HG02870 (cell line): ENCODE measurements at regions not wholly inside any gene's neighbourhood (a gene's known extent, or its start where the extent isn't known, plus 50 kb on each side); places are given as distances from the start of the nearest gene placed in this dataset.

Experiments
- ATAC-seq: cut with Tn5 transposase; IDR thresholded peaks from one replicate; pipeline ENCODE4 v1.9.1; 2021; ENCODE audit warnings: mild to moderate bottlenecking, moderate library complexity; ENCODE audit not compliant: unreplicated experiment

DNA sequence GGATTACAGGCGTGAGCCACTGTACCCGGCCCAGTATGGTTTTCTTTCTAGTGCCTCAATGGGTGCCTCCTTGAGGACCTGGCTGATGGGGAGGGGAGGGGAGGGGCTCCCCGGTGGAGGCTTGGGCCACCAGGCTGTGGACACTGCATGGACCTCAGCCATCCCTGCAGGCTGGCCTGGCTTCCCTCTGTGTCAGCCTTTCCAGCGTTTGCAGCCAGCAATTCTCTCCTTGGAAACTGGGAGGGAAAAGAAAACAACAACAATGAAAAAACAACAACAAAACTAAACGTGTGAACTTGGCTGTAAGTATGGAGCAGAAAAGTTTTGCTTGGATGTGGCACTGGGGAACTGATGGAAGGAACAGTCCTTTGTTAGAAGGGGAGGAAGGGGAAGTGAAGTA is 159.3 kb downstream of the GLI2 start:
- ATAC-seq: no peak

DNA sequence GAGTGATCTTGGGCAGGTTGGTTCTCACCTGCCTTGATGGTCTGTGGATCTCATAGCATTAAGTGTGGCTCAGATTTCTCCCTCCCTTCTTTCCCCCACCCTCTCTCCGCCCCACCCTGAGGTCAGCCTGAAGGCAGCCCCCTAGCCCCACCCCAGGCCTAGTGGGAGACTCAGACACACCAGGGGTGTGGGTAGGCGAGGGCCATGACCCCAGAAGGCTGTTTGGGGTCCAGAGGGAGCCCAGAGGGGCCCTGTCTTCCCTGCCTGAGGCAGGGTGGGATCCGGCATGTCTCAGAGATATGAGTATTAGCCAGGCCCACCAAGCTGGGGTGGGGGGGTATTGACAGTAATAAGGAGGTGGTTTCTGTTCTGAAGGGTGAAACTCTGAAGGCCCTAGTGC is 160.5 kb downstream of the GLI2 start:
- no peak for ATAC-seq

DNA sequence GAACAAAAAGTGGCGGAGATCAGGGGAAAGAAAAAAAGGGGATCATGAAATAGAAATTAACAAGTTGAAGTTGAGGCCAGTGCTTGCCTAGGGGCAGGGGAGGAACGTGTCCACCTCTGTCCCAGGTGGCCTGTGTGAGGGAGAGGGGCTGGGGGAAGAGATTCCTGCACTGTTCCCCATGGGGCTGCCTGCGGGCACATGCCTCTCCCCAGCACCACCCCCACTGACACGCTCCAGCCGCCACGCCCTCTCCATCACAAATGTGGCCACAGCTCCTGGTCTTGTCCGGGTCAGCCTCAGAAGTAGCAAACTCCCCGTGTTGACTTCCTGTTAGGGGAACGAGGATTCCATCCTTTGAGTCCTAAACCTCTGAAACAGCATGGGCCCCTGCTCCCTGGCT is 161.2 kb downstream of the GLI2 start:
- ATAC-seq: no peak

DNA sequence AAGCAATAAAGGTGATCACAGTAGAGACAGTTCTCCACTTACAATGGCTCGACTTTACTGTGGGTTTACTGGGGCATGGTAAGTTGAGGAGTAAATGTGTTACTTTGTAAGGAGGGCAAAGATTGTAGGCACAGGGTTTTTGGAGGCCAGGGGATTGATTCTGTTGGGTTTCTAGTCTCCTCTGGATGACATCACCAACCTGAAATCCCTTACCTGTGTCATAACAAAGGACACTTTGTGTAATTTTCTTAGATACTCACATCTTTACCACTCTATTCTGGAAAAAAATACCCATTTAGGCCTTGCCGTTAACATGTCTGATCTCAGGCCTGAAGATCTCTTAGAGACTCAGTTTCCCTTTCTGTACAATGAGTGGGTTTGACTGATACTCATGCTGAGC is 161.7 kb downstream of the GLI2 start:
- no peak for ATAC-seq

DNA sequence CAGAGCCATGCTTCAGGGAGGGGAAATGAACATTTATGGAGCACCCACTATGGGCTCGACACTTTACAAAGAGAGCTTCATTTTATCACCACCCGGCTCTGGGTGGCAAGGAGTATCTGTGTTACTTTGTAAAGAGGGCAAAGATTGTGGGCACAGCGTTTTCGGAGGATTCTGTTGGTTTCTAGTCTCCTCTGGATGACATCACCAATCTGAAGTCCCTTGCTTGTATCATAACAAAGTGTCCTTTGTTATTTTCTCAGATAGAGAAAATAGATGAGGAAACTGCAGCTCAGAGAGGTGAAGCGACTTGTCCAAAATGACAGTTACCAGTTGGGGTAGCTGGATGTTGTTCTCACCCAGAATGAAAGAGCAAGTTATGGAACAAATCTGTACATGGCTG is 162.8 kb downstream of the GLI2 start:
- ATAC-seq: no peak

DNA sequence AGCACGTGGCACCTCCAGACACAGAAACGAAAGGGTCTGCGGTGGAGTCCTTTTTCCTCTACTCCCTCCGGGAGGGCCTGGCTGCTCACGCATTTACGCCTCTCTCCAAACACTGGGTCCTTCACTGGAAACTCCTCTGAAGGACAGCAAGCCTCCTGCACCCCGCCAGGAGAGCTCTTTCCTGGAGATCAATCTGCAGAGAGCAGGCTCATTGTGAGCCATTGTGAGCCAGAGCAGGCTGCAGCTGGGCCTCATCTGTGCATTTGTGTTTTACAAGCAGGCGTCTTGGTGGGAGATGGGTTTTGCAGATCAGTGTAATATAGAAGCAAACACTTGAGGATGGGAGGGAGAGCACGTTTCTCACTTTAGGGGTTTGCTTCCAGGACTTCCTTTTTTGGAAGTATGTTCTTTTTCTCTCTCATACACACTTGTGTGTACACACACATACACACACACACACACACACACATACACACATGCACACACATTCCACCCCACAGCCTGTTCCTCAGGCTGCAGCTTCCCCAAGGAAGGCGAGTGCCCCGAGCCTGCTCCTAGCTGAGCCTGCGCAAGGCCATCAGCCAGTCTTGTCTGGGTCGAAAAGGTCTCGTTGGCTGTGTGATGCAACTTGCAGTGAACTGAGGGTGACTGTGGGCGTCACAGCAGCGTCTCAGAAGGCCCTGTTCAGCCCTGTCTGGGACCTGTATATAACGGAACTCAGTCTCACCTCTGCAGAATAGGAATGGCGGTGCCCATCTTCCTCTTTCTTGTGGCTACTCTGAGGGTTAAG is 163.5 kb downstream of the GLI2 start:
- ATAC-seq: no peak

DNA sequence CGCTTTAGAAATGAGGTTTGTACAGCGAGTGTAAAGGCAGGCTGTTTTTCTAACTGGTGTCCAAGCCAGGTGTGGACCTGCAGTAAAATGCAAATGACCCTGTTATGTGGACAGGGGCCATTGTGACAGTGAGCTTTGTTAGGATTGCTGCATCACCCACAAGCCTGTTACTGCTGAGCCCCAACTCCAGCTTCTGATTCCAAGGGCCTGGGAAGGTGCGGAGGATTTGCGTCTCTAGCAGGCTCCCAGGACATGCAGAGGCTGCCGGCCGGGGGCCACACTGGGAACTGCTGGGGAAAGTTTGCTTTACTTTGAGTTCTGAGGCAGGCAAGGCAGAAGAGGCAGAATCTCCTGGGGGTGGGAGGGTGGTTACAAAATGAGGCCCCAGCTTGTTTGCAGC is 164.1 kb downstream of the GLI2 start:
- no peak for ATAC-seq

DNA sequence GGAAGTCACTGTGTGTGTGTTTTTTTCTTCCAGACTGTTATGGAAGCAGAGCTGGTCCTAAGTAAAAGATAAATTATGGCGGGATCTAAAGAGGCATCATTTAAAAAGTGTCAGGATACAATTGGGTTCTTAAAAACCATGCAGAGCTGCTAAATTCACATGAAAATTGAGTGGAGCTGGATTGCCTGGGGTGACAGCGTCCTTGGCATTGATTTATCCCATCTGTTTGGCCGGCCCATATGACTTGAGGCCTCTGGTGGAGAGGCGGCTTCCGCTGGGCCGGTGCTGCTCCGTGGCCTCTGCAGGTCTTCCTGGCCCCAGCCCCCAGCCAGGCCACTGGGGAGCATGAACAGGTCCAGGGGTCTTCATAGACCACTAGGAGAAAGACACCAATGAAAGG is 165.5 kb downstream of the GLI2 start:
- no peak for ATAC-seq

DNA sequence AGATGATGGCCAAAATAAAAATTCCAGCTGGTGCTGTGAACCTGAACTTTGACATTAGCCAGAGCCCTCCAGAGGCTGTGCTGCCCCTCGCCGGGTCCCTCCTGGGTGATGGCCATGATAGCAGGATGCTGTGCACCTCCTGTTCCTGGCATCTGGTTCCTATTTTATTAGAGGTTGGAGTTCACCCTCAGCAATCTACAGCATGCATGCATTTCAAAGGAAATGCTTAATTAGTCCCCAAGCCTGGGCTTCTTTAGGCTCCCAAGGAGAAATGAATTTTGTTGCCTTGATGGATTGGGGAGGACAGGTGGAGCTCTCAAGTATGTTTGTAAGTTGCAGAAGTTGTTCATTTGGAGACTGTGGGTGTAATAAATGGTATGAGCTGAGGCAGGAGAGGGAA is 166.9 kb downstream of the GLI2 start:
- ATAC-seq: no peak

DNA sequence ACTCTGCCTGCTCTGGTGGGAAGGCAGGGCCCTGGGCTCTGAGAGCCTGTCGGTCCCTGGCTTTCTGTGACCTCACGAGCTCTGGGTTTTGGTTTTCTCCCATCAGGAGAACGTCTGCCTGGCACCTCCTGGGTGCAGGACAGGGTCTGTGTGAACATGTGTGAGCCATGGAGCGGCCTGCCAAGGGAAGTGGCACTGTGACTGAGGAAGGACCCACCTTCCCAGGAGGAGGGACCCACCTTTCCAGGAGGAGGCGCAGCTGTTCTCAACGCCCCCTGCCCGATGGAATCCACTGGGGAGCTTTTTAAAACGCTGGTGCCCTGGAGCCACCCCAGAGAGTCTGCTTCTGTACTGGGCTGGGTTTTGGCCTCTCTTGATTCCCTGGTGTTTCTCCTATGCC is 168.7 kb downstream of the GLI2 start:
- ATAC-seq: no peak

DNA sequence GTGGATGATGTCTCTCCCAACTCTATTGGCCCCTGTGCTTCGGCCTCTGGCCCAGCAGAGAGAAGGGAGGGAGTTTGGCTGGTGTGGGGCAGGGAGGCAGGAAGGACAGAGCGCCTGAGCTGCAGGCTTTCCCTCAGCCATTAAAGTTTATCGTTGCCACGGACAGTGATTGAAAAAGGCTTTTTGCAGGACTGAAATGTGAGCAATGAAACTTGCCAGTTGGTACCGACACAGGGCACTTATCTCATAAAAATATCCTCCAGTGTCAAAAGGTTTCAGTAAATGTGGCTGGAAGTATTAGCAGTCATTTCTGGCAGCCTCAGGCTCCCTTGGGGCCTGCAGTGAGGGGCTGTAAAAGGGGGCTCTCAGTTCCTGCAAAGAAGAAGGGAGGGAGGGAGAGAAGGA is 169.2 kb downstream of the GLI2 start:
- ATAC-seq: no peak

DNA sequence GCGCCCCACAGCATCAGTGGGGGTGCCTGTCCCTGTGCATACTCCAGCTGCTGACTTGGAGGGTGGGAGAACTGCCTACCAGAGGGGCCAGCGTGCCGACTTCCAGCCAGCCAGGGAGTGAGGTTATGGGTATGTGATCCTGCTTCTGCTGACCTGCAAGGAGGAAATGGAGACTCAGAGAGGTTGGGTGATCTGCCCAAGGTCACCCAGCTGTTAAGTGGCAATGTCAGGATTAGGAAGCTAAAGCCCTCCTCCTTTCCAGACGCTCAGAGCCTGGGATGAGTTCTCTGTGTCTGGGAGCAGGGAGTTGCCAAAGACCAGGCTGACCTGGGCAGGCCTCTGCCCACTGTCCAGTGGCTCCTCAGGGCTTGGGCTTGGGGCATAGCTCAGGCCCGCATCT is 169.6 kb downstream of the GLI2 start:
- no peak for ATAC-seq

DNA sequence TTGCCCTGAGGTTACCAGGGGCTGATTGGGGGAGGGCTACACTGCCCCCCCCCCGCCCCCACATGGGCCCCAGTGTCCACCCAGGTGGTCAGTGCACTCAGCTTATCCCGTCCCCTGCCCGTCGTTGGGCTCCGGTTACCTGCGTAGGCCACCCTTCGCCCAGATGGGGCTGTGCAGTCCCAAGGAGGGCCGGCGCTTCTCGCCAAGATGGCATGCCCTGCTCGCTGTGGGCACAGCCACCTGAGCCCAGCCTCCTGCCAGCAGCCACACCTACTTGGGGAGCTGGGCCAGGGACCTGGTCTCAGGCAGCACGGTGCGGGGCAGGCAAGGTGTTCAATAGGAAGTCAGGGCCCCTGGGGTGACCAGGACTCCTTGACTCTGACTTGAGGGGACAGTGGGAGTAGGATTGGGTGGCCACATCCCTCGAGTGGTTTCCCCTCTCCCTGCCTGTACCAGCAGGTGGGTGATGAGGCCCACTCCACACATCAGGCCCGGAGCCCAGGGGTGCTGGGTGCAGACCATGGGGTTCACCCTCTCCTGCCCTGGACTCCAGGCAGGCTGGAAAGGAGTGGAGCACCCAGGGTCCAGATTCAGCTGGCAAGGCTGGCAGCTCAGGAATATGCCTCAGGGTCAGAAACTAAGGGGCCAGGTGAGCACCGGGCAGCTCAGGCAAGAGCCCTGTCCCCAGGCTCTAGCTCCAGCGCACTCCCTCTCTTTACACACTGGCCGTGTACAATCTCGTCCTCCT is 170.3 kb downstream of the GLI2 start:
- ATAC-seq: no peak

DNA sequence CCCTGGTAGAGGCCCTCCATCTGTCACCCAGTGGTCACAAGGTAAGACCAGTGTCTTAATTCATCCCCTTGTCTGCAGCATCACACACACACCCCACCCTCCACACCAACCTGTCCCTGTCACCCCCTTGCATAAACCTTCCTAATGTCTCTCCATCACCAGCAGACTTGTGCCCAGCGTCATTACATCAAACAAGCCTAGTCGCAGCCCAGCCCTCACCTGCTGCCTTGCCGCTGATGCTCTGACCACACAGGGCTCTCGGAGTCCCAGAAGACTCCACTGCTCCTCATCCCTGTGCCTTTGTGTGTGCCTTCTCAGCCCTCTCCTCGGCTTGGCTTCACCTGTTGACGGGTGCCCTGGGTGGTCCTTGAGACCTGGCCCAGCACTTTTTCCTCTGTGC is 171.2 kb downstream of the GLI2 start:
- ATAC-seq: no peak

DNA sequence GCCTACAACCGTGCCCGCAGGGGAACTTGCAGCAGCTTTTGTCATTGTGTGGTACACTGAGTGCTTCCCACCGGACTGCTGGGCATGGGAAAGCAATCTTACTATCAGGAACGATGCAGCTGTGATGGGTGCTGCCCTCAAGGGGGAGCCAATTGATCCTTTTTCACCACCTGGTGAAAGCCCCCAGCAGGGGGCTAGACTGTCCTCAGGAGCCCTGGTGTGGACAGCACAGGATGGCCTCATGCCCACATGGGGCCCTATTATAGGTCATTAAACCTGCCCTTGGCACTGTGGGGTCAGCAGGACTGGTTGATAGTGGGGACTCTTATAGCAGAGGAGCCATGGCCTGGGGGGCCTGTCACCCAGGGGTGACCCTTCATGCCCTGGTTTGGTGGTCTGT is 172.2 kb downstream of the GLI2 start:
- no peak for ATAC-seq

DNA sequence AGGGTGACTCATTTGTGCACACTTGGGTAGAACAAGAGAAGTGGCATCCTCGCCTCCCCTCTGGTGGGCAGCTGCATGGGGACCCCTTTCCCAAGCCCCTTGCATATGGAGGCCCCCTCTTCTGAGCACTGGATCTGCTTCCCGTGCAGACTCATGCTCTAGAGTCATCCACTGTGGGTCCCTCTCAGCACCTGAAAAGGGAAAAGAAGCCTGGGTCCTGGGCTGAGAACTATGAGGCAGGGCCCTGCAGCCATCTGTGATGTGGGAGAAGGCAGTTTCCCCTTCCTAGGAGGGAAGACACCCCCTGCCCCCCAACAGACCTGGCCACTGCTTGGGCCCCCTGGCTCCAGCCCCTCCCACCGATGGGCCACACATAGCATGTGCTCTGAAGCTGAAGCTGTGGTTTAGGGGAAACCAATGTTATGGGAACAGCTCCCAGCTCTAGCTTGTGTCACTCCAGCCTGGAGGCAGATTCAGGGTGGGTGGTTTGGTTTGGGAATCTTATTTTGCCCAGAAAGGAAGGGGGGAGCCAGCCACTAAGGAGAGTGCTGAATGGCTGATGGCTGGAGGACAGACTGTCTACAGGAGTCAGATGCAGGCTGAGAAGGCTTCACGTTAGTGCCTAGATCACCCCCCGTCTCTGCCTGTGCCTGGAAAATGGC is 172.8 kb downstream of the GLI2 start:
- no peak for ATAC-seq

DNA sequence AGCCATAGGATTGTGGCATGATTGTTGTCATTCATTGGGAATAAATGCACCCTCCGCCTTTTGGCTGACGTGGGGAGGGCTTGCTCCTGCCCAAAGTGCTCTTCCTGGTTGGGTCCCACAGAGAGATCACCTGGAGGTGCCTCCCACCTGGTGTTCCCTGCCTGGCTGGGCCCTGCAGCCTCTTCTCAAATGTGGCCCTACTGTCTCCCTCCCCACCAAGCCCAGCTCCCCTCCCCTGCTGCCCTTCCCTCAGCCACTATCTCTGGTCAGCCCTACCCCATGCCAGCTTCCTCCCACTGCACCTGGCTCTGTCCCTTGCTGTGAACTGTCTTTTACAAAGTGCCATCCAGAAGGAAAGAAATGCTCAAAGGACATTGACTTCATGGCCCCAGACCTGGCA is 173.4 kb downstream of the GLI2 start:
- no peak for ATAC-seq

DNA sequence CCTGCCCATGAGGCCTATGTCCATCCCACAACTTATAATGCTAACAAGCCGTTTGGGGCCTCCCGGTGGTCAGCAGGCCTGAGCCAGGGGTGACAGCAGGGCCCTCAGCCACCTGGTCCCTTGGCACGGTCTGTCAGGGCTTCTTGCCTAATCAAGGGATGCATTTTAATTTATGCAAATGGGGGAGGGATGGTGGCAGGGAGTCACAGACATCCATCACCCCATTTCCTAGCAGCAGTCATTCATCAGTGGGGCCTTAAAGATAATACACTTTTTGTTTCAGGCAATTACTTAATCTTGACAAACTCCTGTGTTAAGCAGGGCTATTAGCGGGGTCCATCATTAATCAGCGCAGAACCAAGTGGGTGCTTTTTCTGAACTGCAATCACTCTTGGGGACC is 174.5 kb downstream of the GLI2 start:
- no peak for ATAC-seq

DNA sequence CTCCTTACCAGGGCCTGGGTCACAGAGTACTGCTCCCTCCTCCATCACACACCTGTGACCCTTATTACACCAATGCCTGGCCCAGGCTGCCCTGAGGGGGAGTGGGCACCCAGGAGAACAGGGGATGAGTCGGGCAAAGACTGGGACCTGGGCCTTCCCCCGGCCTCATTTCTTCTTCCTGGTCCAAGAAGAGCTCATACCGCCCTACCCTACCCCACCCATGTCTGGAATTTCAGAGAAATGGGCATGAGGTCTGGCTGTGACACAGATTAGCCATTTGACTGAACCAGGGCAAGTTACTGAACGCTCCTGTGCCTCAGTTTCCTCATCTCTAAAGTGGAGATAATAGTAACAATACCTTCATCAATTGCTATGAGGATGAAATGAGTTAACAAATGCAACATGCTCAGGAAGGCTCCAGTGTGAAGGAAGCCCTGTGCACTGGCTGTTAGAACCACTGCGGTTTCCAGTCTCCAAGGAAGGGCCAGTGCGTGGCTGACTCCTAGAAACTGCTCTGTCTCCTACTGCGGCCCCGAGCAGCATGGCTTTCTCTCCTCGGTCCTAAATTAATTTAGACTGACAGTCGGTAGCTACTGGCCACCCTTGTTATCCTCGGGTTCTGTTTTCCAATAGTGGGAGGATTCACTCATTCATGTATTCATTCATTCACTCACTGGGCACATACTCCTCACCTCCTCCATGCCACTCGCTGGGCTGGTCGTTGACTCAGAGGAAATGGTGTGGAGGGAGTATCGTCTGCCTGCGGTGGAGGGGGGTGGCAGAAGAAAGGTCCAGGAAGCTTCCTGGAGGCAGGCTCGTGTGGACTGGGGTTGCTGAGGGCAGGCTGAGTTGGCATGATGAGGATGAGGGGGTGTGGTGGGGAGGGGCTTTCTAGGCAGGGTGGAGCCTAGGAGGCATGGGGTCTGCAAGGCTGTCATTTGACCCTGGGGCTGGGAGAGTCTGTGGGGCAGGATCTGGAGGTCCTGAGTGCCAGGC is 175.6 kb downstream of the GLI2 start:
- ATAC-seq: no peak

DNA sequence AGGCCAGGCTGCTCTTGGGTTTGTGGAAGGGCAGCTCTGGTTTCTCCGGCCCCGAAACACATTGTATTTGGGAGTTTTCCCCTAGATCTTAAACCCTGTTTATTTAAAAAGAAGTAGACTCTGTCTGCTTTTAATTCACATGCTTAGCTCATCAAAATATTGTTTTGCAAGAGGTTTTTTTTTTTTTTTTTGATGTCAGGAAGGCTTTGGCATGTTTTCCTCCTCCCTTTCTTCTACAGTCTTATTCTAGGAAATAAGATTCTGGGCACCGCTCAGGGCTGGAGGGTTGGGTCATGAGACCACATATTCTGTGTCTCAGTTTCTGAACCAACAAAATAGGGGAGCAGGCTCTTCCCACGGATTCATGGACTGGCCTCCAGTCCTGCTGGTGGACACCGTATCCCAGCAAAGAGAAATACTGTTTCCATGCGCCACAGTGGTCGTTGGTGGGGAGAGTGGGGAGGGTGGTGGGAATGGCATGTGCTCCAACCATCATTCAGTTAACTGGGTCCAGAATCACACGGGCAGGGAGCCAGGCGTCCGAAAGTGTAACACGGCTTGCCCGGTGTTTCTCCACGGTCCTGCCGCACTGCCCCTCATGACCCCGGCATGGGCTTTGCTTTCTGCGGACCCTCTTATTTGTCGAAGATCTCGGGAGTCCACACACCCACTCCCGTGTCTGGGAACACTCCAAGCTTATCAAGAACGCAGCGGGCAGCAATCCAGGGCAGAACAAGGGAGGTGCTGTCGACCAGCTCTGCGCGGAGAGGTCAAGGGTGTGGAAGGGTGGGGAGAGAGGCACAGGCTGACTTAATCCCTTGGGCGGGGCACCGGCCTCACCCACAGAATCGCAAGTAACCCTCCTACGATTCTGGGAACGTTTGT is 176.7 kb downstream of the GLI2 start:
- ATAC-seq: no peak
